DMS79 treated with DMSO at 0.1 percent for 48 hours (cell line): ENCODE measurements at regions not wholly inside any gene's neighbourhood (a gene's known extent, or its start where the extent isn't known, plus 50 kb on each side); places are given as distances from the start of the nearest gene placed in this dataset.
"Not testable (repeated sequence)": the region's sequence is repeated elsewhere in the genome, so short reads cannot be mapped to it uniquely, and the experiment has no call there.

Source experiments
- DNase-seq: peaks from one replicate; lab custom pipeline; 2025; lab: John Stamatoyannopoulos, UW

DNA sequence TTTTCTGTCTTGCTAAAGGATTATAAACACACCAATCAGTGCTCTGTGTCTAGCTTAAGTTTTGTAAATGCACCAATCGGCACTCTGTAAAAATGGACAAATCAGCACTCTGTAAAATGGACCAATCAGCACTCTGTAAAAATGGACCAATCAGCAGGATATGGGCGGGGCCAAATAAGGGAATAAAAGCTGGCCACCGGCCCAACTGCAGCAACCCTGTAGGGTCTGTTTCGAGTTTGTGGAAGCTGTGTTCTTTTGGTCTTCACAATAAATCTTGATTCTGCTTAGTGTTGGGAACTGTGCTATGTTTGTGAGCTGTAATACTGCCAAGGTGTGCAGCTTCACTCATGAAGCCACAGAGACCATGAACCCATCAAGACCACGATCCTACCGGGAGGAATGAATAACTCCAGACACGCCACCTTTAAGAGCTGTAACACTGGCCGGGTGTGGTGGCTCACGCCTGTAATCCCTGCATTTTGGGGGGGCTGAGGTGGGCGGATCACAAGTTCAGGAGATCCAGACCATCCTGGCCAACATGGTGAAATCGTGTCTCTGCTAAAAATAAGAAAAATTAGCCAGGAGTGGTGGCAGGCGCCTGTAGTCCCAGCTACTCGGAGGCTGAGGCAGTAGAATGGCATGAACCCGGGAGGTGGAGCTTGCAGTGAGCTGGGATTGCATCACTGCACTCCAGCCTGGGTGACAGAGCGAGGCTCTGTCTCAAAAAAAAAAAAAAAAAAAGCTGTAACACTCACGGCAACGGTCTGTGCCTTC is 133.0 kb upstream of the GDF10 start:
- DNase-seq: not testable (repeated sequence)

DNA sequence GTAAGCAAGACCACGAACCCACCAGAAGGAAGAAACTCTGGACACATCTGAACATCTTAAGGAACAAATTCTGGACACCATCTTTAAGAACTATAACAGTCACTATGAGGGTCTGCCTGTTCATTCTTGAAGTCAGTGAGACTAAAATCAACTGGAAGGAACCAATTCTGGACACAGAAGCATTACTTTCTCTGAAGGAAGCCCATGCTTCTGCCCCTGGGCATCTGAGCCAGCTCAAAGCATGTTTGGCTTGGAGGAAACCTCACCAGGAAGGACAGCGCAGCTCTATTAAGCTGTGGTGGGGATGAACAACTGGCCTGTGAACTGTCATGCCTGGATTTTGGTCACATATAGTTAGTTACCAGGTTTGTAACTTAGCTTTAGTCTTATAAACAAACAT is 132.4 kb upstream of the GDF10 start:
- DNase-seq: no peak

DNA sequence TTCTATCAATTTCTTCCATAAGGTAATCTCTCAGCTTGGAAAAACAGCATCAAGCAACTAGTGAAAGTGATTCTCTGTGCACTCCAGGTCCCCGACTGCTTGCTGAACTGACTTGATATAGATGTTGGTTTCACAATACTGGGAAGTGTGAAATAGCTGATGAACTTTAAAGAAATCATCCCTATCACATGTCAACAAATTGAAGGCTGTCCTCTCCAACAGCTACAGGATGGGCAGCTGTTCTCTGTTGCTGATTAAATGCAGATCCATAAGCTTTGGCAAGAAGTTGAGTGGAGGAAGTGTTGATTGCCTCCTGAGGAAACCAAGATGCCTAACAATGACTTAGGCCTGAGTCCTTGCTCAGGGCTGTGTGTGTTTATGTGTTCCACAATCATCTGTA is 130.4 kb upstream of the GDF10 start:
- no peak for DNase-seq

DNA sequence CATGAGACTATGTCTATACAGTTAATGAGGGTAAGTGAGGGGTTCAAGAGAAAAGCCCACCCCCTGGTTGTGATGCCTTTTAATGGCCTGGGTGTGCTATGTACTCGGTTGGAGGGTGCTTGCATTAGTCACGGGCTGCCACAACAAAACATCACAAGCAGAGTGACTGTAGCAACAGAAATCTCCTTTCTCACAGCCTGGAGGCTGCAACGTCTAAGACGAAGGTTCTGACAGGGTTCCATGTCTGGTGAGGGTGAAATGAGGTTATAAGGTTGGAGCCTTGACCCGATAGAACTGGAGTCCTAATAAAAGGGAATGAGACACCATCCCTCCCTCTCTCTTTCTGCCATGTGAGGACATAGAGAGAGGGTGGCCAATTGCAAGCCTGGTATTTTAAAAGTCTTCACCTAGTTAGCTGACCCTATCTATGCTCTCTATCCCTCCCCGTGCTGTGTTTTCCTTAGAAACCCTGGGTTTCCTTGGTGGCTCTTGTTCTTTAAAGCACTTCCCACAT is 126.0 kb upstream of the GDF10 start:
- no peak for DNase-seq

DNA sequence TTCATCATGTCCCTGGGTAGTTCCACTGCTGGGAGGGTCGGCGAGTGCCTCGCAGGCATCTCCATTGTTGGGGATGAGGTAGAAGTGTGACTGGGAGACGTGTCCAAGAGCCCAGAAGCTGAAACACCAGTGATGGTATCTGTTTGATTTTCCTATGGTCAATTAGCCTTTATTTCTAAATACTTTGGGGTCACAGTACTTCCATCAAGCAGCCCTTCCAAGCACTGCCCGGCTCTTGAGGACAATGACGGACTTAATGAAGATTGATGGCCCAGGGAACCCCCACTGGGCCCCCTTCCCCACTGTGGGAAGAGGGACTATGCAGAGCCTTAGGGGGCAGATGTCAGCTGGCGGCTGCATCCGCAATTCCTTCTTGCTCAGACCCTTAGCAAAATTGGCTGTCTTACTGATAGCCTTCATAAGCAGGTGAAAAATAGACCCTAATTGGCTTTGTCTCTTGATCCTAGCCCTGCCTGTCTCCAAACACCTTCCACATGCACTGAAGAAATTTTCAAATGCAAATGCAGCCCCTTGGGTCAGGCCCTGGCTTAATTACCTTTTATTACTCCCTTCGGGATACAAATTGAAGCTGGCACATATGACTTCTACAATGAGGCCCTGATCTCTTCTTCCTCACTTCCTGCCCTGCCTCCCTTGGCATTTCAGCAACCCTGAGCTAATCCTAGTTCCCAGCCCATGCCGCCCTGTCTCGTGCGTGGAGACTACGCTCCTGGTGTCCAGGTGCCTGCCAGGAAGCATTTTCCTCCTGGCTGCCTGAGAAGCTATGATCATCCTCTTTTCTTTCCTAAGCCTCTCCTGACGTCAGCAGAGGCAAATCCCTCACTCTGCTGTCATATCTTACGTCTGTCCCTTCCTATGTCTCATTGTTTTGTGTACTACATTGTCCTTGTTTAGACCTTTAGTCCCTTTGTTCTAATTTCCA is 124.5 kb upstream of the GDF10 start:
- DNase-seq: no peak

DNA sequence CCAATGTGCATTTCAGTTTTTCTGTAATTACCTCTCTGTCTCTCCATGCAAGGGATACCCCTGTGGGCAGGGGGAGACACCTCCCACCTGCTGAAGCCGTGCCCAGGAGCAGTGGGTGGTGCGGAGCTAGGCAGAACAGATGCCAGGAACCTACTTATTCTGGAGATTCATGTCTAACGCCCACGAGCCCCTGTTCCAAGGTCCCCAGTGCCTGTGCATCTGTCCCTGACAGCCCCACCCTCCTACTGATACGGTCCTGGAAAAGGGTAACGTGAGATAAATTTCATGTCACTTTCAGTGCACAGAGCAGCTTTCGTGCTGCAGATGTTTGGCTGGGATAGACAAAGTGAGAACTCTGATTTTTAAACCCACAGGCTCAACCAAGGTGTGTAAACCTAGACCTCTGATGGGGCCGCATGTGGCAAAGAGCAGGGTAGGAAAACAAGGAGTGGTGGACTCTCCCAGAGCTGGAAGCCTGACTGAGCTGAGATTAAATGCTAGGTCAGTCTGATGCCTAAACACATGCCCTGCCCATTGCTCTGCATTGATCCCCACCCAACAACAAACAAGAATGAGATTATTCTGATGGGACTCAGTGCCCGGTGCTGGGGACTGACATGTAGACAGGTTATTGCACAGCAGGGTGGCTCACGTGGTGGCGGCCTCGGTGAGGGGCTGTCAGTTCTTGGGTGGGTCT is 123.6 kb upstream of the GDF10 start:
- DNase-seq: no peak

DNA sequence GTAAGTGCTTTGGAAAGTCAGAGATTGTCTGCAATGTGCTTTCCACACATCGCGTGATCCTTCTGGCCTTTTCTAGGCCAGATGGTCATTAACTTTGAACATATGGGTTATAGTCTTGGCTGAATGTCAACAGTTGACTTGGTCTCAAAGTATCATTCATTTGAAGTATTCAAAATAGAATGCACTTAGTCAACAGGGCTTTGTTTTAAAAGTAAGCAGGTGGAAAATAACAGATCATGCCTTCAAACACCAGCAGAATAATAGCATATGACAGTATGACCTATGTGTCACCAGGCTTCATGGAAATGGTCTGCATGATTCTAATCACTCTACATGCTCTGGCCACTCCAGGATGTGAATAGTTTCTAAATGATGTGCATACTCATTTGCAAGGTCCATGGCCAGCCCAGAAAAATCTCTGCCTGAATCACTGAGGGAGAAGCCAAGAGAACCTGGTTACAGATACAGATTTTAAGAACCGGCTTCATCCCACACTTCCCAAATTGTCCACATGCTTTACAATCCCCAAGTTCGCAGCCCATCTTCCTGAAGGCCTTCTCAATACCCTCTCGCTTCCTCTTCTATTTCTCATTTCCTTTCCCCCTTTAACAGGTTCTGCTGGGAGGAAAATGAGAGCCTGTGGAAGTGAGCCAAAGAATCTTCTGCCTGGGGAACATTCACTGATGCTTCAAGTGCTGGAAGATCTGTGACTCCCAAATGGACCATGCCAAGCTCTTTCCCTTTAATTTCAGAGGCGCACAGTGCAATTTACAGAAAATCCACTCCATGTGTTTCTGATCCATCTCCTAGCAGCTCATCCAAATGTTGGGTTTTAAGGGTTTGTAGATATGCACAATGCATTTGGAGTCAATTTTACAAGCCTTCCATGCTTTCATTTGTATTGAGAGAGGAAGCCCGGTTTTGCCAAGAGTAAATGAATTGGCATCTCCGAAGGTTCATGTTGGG is 122.8 kb upstream of the GDF10 start:
- DNase-seq: peak; percentile 73

DNA sequence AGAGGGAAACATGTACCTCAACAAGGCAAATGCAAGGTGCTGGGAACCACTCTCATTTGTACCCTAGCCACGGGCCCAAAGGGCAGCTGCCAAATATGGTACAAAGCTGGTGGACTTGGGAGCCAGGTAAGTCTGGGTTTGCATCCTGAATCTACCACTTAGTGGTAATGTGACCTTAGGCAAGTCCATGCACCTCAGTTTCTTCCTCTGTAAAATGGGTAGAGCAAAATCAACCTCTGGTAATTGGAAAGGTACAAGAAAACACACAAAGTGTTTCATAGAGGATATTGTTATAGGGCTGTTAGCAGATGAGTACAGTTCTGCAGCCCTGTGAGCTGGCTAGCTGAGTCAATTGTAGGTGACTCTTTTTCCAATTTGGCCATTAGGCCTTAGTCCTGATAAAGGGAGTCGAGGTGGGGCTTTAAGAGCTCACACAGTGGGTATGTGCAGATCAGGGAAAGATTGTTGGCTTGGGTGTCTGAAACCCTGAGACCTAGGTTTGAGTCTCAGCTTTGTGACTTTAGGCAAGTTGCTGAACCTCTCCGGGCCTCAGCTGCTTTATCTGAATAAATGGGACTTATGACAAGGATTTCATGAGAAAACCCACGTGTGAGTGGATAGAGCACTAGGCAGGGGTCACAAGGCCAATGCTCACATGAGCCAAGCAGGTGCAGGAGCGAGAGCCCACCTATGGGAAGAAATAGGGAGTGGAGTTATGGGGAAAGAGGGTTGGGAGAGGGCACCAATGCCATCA is 121.3 kb upstream of the GDF10 start:
- no peak for DNase-seq

DNA sequence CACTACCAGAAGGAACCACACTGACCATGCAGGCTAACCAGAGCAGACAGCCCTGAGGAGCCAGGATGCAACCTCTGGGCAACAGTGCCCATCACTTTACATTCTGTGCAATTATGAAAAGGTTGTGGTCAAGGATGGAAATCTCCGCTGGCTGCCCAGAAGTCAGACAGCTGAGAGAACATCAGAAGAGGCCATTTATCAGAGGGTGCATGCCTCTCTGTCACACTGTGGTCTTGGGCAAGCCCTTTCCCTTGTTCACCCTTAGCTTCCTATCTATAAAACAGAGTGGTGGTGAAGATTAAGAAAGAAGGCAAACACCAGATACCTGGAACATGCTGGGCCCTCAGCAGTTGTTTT is 120.7 kb upstream of the GDF10 start:
- no peak for DNase-seq

DNA sequence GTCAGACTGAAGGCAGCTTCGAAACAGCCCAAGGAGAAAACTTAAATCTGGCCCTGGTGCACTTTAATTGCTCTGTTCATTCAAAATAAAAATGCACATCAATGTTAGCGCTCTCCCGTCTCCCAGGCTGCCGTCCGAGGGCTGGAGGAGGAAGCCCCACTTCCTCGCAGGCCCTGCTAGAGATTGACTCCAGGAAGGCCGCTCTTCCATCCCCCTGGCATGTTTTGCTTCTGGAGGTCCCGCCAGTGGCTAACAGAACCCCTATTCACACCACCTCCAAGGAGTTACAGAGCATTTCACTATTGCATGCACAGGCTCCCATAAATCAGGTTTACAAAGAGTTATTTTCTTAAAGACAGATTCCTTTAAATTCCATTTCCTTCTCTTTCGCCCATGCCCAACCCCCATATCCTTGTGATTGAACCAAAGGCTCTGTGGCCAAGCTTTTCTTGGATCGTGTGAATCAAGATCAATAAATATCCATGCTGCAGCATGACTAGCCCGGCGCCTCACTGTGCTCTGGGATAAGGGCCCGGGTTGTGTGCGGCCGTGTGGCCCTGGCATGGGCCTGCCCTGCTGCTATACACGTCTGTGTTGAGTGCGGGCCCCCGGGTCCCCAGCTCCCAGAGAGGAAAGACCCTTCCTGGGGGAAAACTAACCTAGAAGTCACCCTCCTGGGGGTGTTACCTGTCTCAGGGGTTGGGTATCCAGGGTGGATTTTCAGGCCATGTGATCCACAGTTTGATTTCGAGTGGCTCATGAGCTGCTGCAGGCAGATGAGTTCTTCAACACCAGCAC is 118.7 kb upstream of the GDF10 start:
- DNase-seq: no peak

DNA sequence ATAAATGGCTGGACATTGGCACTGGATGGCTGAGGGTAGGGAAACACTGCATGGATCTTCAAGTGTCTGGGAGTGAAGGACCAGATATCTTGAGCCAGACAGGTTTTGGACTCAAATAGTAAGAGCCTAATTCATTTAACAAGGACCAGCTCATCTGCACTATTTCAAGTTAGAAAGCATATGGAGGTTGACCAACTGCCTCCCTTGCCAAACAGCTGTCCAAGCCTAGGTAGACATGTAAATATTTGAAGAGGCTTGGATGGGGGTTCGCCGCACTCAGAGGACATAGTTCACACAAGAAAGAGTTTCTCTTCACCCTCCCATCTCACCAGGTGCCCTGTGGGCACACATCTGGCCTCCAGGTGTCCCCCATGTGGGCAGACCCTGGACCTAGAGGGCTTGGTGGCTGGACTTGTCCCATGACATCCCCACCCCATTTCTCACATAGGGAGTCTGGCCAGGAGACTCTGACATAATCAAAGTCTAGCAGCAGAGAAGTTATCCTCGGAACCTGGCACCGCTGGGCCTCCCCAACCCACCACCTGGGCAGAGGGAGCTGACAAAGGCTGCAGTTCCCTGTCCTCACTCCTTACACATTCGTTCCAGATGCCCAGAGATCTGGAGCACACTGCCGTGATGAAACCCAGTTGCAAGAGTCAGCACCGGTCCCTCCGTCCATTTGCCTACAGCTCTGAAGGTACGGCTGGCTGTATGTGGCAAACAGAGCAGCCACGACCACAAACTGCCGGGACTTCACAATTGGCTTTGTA is 116.9 kb upstream of the GDF10 start:
- DNase-seq: no peak

DNA sequence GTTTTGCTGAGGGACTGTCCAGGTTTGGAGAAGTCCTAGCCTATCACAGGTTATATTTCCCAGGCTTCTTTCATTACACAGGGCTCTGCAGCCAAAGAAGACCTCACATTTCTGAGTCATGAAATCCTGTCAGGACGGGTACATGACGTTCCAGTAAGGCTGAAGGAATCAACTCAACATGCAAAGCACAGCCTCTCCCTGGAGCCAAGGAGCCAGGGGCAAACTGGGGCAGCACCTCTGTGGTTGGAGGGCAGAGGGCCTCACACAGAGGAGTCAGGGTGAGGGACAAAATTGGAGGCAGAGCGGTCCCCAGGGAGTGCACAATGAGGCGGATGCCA is 116.3 kb upstream of the GDF10 start:
- no peak for DNase-seq

DNA sequence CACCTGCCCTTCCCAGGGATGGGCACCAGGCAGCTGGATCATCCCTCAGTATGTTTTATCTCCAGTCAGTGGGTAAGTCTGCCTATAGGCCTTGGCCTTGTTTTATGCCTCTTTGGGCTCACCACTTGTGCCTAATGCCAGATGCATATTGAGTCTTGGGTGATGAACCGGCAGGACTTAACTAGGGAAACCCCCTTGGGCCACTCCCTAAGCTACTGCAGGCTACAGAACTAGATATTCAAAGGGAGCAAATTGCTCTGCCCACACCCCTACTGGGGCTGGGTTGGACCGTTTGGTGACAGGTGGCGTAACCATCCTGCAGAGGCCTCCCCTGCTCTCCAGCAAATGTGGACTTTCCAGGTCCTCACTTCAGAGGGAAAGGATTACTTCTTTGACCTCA is 115.7 kb upstream of the GDF10 start:
- no peak for DNase-seq

DNA sequence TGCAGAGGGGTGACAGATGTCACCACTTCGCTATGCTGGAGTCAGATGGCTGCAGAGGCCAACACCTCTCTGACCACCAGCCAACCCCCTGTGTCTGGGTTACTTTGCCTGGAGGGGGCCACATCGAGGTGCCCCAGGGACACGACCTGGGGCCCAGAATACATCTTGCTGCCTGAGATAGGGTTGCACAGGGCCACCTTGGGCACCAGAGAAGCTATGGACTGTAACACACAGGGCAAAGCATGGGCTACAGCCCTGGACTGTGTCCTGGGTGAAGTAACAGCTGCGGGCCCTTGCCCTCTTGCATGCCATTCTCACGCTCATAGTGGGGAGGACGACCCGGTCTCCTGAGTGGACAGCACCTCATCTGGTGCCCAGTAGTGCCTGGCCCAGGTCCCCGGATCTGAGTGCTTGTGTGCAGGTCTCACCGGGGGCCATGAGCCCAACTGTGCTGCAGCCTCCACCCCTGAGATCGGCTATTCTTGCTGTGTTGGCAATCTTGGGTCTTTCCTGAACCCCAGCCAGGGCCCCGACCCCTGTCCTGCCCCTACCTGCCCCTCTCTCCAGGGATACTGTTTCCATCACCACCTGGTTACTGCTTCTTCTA is 115.2 kb upstream of the GDF10 start:
- DNase-seq: no peak

DNA sequence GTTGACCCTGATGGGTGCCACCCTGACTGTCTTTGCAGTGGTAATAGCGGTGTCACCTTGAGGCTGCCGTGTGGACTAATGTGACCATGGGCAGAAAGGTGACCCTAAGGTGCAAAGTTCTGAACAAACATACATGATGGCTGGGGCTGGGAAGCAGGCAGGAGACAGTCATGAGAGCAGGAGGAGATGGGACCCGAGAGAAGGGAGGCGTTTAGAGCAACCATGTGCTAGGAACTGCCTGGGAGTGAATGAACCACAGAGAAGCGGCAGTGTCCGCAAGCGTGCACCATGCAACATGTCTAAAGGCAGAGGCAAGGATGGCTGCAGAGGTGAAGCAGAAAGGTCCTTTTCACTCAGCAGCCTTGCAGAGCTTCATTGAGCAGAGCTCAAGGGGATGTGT is 113.1 kb upstream of the GDF10 start:
- DNase-seq: no peak

DNA sequence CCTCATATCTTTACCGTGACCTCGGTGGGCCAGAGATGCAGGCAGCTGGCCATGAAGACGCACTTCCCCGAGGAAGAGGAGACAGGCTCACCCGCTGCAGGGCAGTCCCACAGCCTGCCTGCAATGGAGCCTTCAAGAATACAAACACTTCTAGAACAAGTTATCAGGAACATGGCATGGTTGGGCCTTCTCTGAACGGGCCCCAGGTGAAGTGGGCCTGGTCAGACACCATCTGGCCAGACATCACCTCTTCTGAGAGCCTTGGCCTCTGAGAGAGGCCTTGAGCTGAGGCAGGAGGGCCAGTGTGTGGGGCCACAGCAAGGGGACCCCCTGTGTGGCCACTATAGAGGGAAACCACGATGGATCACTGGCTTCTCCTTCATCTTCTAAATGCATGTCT is 112.4 kb upstream of the GDF10 start:
- DNase-seq: no peak

DNA sequence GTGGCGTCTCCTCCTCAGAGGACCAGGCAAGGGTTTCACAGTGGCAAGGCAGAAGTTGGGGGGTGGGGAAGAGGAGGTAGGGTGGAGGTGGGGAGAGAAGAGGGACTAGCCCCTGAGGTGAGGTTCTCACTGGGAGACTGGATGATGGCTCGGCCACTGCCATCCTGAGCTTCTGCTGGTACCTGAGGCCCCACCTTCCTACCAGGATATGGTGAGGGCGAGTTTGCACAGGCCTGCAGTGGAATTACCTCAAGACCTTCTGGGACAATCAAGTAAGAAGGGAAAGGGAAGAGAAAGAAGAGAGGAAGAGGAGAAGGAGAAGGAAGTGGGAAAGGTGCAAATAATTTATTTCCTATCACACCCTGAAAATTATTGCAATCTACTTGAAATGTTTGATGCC is 111.8 kb upstream of the GDF10 start:
- no peak for DNase-seq

DNA sequence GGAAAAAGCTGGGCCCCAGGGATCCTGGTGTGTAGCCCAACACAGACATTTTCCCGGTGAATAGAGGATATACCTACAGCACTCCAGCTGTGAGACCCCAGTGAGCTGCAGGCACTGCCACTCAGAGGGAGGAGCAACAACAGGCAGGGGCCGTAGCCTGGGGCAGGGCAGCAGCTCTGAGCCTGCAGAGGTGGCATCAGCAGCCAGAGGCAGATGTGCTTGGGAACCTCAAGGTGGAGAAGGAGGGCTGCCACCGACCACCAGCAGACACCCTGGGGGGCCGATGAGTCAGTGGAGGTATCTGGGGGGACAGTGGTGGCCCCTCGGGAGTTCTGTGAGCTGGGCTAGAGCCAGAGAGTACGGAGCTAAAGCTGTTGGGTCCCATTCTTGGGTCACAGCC is 110.2 kb upstream of the GDF10 start:
- peak; percentile 23 for DNase-seq

DNA sequence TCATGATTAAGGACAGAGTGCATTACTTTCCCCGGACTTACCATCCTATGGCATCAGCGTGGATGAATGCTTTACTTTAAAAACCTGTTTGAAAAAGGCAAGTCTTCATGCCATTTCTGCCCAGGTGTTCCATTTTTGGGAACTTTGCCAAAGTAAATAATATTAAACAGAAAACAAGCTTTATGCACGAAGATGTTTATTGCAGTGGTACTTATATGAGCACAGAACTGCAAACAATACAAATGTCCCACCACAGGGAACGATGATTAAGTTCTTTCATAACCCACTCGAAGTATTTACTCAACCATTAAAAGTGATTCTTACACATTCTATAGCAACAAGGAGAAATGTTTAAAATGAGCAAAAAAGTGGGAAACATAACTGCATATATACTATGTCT is 109.7 kb upstream of the GDF10 start:
- DNase-seq: peak; percentile 67
